ENCODE measurements at regions not wholly inside any gene's neighbourhood (a gene's known extent, or its start where the extent isn't known, plus 50 kb on each side); places are given as distances from the start of the nearest gene placed in this dataset.
A peak's percentile ranks its signal among the peaks of the same experiment; 100 is the strongest.

DNA sequence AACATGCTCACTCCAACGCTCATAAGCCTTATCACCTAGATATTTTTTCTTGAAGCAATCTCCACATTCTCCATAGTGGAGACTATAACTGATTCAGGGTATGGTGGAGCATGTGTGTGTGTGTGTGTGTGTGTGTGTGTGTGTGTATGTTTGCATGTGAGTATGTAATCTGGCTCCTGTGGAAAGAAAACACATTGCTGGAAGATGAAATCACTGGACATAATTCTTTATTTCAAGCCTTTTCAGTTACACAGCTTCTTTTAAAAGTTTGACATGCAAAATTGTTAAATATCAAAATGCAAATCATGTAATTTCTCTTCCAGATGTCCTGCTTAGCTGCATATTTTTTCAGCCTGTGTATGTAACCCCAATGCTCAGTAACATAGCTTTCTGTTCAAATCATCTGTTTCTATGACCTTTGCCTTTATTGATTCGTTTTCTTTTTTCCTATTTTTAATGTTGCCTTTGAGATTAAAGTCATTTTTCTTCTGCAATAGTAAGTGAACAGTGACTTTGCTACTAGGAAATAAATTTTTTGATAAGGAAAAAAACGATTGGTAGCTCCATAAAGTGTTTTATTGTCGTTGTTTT lies 80.5 kb upstream of the BTG1 start (continued):
- TF ChIP-seq, protein P1, sequence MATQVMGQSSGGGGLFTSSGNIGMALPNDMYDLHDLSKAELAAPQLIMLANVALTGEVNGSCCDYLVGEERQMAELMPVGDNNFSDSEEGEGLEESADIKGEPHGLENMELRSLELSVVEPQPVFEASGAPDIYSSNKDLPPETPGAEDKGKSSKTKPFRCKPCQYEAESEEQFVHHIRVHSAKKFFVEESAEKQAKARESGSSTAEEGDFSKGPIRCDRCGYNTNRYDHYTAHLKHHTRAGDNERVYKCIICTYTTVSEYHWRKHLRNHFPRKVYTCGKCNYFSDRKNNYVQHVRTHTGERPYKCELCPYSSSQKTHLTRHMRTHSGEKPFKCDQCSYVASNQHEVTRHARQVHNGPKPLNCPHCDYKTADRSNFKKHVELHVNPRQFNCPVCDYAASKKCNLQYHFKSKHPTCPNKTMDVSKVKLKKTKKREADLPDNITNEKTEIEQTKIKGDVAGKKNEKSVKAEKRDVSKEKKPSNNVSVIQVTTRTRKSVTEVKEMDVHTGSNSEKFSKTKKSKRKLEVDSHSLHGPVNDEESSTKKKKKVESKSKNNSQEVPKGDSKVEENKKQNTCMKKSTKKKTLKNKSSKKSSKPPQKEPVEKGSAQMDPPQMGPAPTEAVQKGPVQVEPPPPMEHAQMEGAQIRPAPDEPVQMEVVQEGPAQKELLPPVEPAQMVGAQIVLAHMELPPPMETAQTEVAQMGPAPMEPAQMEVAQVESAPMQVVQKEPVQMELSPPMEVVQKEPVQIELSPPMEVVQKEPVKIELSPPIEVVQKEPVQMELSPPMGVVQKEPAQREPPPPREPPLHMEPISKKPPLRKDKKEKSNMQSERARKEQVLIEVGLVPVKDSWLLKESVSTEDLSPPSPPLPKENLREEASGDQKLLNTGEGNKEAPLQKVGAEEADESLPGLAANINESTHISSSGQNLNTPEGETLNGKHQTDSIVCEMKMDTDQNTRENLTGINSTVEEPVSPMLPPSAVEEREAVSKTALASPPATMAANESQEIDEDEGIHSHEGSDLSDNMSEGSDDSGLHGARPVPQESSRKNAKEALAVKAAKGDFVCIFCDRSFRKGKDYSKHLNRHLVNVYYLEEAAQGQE (IDR thresholded peaks at IDR 0.05; ENCODE audit: unreplicated experiment) = no peak
- TF ChIP-seq EZH2 (IDR thresholded peaks at IDR 0.05; ENCODE audit: low read depth, unreplicated experiment) (no peak), JUNB (IDR thresholded peaks at IDR 0.05; ENCODE audit: unreplicated experiment) (no peak), POLR2AphosphoS5 (IDR thresholded peaks at IDR 0.05; ENCODE audit: low read depth) (no peak)

DNA sequence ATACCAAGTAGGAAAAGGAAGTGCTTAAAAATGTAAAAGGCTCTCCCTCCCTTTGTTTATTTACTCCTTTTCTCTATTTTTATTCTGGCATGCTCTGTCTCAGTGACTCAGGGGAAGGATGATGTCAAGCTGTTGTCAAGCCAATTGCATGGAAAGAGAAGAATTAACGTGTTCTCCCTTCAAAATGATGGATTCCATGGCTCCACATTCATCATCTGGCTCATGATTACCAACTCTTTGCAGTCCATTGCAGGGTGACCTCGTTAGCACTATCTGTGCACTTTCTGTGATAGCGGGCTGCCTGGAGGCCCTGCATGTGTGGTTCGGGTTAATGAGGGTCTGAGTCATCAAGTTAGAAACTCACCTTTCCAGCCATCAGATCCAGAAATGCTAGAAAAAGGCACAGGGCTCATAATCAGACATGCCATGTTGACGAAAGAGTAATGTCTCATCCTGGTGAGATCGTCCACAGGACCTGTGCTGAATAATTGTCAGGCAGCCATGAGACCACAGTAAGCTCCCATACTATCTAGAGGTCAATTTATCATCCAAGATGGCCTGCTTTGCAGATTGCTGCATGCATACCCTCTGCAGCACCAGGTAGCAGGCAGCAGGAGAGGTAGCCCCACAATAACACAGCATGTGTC lies 79.2 kb upstream of the BTG1 start:
- Histone ChIP-seq H3K9me2 (ENCODE audit: insufficient read depth) (0 out of 2 replicates have a peak, but pooled peaks cover 5% of the 10 kb centered on the region), H3K27me3 (ENCODE audit: insufficient read depth) (no peaks in the 10 kb centered on the region), H3K27ac (ENCODE audit: low read depth) (peak overlapping the region; percentile 60; the same call in 1 of the 2 replicates), H2AFZ (peak overlapping the region; percentile 2; the same call in 1 of the 2 replicates), H3K4me1 (ENCODE audit: insufficient read depth) (peaks cover 38% of the 10 kb centered on the region), H4K20me1 (replicated peaks; ENCODE audit: insufficient read depth) (no peaks in the 10 kb centered on the region), H3F3A (replicated peaks; ENCODE audit: low read depth) (no peaks in the 10 kb centered on the region; the same call in 1 of the 2 replicates), H3K36me3 (ENCODE audit: insufficient read depth) (no peaks in the 10 kb centered on the region), H3K4me3 (peak overlapping the region; percentile 2; the same call in 1 of the 2 replicates), H3K4me2 (peak overlapping the region; percentile 45; the same call in 1 of the 2 replicates), H3K79me2 (replicated peaks; ENCODE audit: insufficient read depth) (no peaks in the 10 kb centered on the region)
- Mint-ChIP-seq H3K27ac (0 out of 2 replicates have a peak overlapping the region, but pooled peaks have one; percentile 44), H3K27me3 (ENCODE audit: insufficient read depth, low read depth, poor library complexity) (peaks cover 3% of the 10 kb centered on the region), H3K4me3 (no peak overlapping the region), H3K4me1 (peaks cover 25% of the 10 kb centered on the region), H3K9me3 (no peaks in the 10 kb centered on the region), H3K36me3 (ENCODE audit: low read depth) (no peaks in the 10 kb centered on the region)
- TF ChIP-seq, protein P1 (IDR thresholded peaks at IDR 0.05; ENCODE audit: unreplicated experiment) = no peak
- DNase-seq (ENCODE audit: low spot score) (peak; percentile 19), ATAC-seq (peak; percentile 85)

Measured in GM23338 (cell line).